ENCODE measurements at regions not wholly inside any gene's neighbourhood (a gene's known extent, or its start where the extent isn't known, plus 50 kb on each side); places are given as distances from the start of the nearest gene placed in this dataset.

GRCh38 chr16:55116165-55116920 is 185.7 kb downstream of the IRX5 start:
- DNase-seq (ENCODE audit: low spot score), result no peak

GRCh38 chr16:55118701-55119260 is 188.1 kb downstream of the IRX5 start:
- no peak for DNase-seq (ENCODE audit: low spot score)

- no peak for DNase-seq (ENCODE audit: low spot score)
Observed at GRCh38 chr16:55120408-55120807, 189.7 kb downstream of the IRX5 start.

- no peak for DNase-seq (ENCODE audit: low spot score)
Observed at GRCh38 chr16:55120826-55121225, 190.2 kb downstream of the IRX5 start.

GRCh38 chr16:55123652-55124051 is 193.0 kb downstream of the IRX5 start:
- DNase-seq (ENCODE audit: low spot score), result no peak

GRCh38 chr16:55125818-55126385 is 195.2 kb downstream of the IRX5 start:
- DNase-seq (ENCODE audit: low spot score), result no peak

- DNase-seq (ENCODE audit: low spot score), result no peak
Observed at GRCh38 chr16:55126456-55126855, 195.8 kb downstream of the IRX5 start.

- DNase-seq (ENCODE audit: low spot score), result no peak
Observed at GRCh38 chr16:55130456-55130855, 193.5 kb upstream of the IRX6 start.

- DNase-seq (ENCODE audit: low spot score), result no peak
Observed at GRCh38 chr16:55130911-55131310, 193.1 kb upstream of the IRX6 start.

- DNase-seq (ENCODE audit: low spot score), result no peak
Observed at GRCh38 chr16:55133654-55134053, 190.3 kb upstream of the IRX6 start.

- DNase-seq (ENCODE audit: low spot score), result no peak
Observed at GRCh38 chr16:55136356-55137150, 187.4 kb upstream of the IRX6 start.

GRCh38 chr16:55138298-55138697 is 185.7 kb upstream of the IRX6 start:
- DNase-seq (ENCODE audit: low spot score), result no peak

- no peak for DNase-seq (ENCODE audit: low spot score)
Observed at GRCh38 chr16:55142405-55142804, 181.6 kb upstream of the IRX6 start.

GRCh38 chr16:55144651-55145050 is 179.4 kb upstream of the IRX6 start:
- no peak for DNase-seq (ENCODE audit: low spot score)

GRCh38 chr16:55145771-55146603 is 178.0 kb upstream of the IRX6 start:
- no peak for DNase-seq (ENCODE audit: low spot score)

- no peak for DNase-seq (ENCODE audit: low spot score)
Observed at GRCh38 chr16:55146966-55147365, 177.0 kb upstream of the IRX6 start.

GRCh38 chr16:55147396-55147795 is 176.6 kb upstream of the IRX6 start:
- no peak for DNase-seq (ENCODE audit: low spot score)

- no peak for DNase-seq (ENCODE audit: low spot score)
Observed at GRCh38 chr16:55149622-55150021, 174.4 kb upstream of the IRX6 start.

- DNase-seq (ENCODE audit: low spot score), result no peak
Observed at GRCh38 chr16:55151561-55152305, 172.3 kb upstream of the IRX6 start.

- DNase-seq (ENCODE audit: low spot score), result no peak
Observed at GRCh38 chr16:55152875-55153390, 171.1 kb upstream of the IRX6 start.

- DNase-seq (ENCODE audit: low spot score), result no peak
Observed at GRCh38 chr16:55154262-55154661, 169.7 kb upstream of the IRX6 start.

All from HuH-7 (cell line).